Osteoblast (primary cell): ENCODE measurements at regions not wholly inside any gene's neighbourhood (a gene's known extent, or its start where the extent isn't known, plus 50 kb on each side); places are given as distances from the start of the nearest gene placed in this dataset.
"Not testable (repeated sequence)": the region's sequence is repeated elsewhere in the genome, so short reads cannot be mapped to it uniquely, and the experiment has no call there.

Experiments used
- DNase-seq: peaks from one replicate; pipeline ENCODE4 v3.0.0; 2011; ENCODE audit warnings: low spot score, mixed read lengths; ENCODE audit not compliant: insufficient read length; ENCODE audit errors: missing footprints
- H2AFZ ChIP-seq: 2 replicates; pipeline ENCODE4 v1.6.0; 2011; ENCODE audit warnings: mild to moderate bottlenecking, low read length
- H3K27ac ChIP-seq: 2 replicates; pipeline ENCODE4 v1.5.1; 2011; ENCODE audit warnings: mild to moderate bottlenecking, low read depth, low read length, moderate library complexity
- H3K27me3 ChIP-seq: 2 replicates; pipeline ENCODE4 v1.6.0; 2012; ENCODE audit warnings: mild to moderate bottlenecking, control low read depth, inconsistent platforms, low read length, moderate library complexity; ENCODE audit not compliant: insufficient read depth
- H3K36me3 ChIP-seq: 2 replicates; pipeline ENCODE4 v1.5.1; 2011; ENCODE audit warnings: mild to moderate bottlenecking, low read length, control low read depth, moderate library complexity; ENCODE audit not compliant: insufficient read depth
- H3K4me1 ChIP-seq: 2 replicates; pipeline ENCODE4 v1.5.1; 2011; ENCODE audit warnings: mild to moderate bottlenecking, low read length, control low read depth, moderate library complexity; ENCODE audit not compliant: insufficient read depth
- H3K4me2 ChIP-seq: 2 replicates; pipeline ENCODE4 v1.6.0; 2011; ENCODE audit warnings: mild to moderate bottlenecking, low read length; ENCODE audit not compliant: insufficient read depth
- H3K4me3 ChIP-seq: fragments of 200-600 bp; sonication (generic); 3 replicates; pipeline ENCODE4 v1.5.1; 2012; ENCODE audit warnings: mild to moderate bottlenecking, low read length, inconsistent platforms; ENCODE audit not compliant: insufficient read depth
- H3K79me2 ChIP-seq: 2 replicates; pipeline ENCODE4 v1.6.0; 2012; ENCODE audit warnings: mild to moderate bottlenecking, low read length, control low read depth, inconsistent platforms; ENCODE audit not compliant: insufficient read depth
- H3K9me3 ChIP-seq: 2 replicates; pipeline ENCODE4 v1.5.1; 2011; ENCODE audit warnings: low read depth, low read length, control low read depth
- H4K20me1 ChIP-seq: 2 replicates; pipeline ENCODE4 v1.6.0; 2012; ENCODE audit warnings: mild to moderate bottlenecking, low read length, control low read depth; ENCODE audit not compliant: insufficient read depth
- TF ChIP-seq, protein P1 (sequence below): IDR thresholded peaks from 2 replicates; pipeline ENCODE4 v1.5.1; 2011; ENCODE audit warnings: mild to moderate bottlenecking, low read depth, low read length, moderate library complexity; ENCODE audit errors: extremely low read depth

- H4K20me1 ChIP-seq, result no peaks in the 10 kb centered on the region
- DNase-seq, result no peak
- no peak overlapping the region for H3K4me3 ChIP-seq
- H3K4me2 ChIP-seq, result no peak overlapping the region
- H3K9me3 ChIP-seq, result no peaks in the 10 kb centered on the region
- no peaks in the 10 kb centered on the region for H3K79me2 ChIP-seq
- TF ChIP-seq, protein P1, sequence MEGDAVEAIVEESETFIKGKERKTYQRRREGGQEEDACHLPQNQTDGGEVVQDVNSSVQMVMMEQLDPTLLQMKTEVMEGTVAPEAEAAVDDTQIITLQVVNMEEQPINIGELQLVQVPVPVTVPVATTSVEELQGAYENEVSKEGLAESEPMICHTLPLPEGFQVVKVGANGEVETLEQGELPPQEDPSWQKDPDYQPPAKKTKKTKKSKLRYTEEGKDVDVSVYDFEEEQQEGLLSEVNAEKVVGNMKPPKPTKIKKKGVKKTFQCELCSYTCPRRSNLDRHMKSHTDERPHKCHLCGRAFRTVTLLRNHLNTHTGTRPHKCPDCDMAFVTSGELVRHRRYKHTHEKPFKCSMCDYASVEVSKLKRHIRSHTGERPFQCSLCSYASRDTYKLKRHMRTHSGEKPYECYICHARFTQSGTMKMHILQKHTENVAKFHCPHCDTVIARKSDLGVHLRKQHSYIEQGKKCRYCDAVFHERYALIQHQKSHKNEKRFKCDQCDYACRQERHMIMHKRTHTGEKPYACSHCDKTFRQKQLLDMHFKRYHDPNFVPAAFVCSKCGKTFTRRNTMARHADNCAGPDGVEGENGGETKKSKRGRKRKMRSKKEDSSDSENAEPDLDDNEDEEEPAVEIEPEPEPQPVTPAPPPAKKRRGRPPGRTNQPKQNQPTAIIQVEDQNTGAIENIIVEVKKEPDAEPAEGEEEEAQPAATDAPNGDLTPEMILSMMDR, result no peak
- H3K4me1 ChIP-seq, result no peaks in the 10 kb centered on the region
- no peak overlapping the region for H3K27ac ChIP-seq
- no peak overlapping the region for H2AFZ ChIP-seq
- no peaks in the 10 kb centered on the region for H3K36me3 ChIP-seq
- no peaks in the 10 kb centered on the region for H3K27me3 ChIP-seq
These were observed 402.4 kb upstream of the RORB start for GRCh38 chr9:74094766-74095165.

GRCh38 chr9:74095925-74096324 lies 401.2 kb upstream of the RORB start:
- TF ChIP-seq, protein P1, result no peak
- no peaks in the 10 kb centered on the region for H3K36me3 ChIP-seq
- no peaks in the 10 kb centered on the region for H3K79me2 ChIP-seq
- H3K4me2 ChIP-seq, result no peak overlapping the region
- H2AFZ ChIP-seq, result no peak overlapping the region
- no peaks in the 10 kb centered on the region for H3K4me1 ChIP-seq
- no peak overlapping the region for H3K27ac ChIP-seq
- no peaks in the 10 kb centered on the region for H3K27me3 ChIP-seq
- H3K9me3 ChIP-seq, result no peaks in the 10 kb centered on the region
- no peak for DNase-seq
- H4K20me1 ChIP-seq, result no peaks in the 10 kb centered on the region
- H3K4me3 ChIP-seq, result no peak overlapping the region

DNA sequence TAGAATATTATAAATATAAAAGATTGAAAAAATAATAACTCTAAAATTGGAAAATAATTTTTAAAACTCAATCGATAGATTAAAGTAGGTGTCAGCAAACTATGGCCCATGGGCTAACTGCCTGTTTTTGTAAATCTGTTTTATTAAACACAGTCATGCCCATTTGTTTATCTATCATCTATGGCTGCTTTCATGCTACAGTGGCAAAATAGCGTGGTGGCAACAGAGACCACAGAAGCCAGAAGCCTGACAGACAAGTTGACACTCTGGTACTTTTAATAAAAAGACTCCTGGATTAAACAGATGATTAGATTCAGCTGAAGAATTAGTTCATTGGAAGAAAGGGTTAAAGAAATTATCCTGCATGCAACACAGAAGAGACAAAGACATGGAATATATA lies 400.7 kb upstream of the RORB start:
- Histone ChIP-seq H4K20me1 (no peaks in the 10 kb centered on the region), H3K9me3 (no peaks in the 10 kb centered on the region), H3K27ac (no peak overlapping the region), H2AFZ (no peak overlapping the region), H3K79me2 (no peaks in the 10 kb centered on the region), H3K36me3 (no peaks in the 10 kb centered on the region), H3K4me3 (no peak overlapping the region), H3K4me1 (no peaks in the 10 kb centered on the region), H3K27me3 (no peaks in the 10 kb centered on the region), H3K4me2 (no peak overlapping the region)
- no peak for DNase-seq
- TF ChIP-seq, protein P1, result no peak

DNA sequence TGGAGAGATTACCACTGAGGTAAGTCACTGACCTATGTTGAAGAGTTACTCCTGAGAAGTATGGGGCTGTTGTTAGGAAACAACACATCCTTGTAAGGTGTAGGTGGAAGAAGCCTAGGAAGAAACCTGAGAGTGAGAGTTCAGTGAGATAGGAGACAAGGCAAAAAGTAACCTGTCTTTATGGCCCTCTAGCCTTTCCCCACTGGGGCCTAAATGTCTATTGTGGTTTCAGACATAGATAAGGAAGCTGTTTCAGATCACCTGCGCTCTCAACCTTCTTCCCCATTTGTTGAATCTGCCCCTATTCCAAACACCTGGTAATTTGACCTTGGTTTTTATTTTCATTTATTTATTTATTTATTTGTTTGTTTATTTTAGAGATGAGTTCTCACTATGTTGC lies 397.1 kb upstream of the RORB start:
- no peaks in the 10 kb centered on the region for H3K9me3 ChIP-seq
- no peak overlapping the region for H2AFZ ChIP-seq
- H3K27me3 ChIP-seq, result no peaks in the 10 kb centered on the region
- no peaks in the 10 kb centered on the region for H3K79me2 ChIP-seq
- H3K27ac ChIP-seq, result no peak overlapping the region
- TF ChIP-seq, protein P1, result no peak
- no peaks in the 10 kb centered on the region for H4K20me1 ChIP-seq
- no peak overlapping the region for H3K4me3 ChIP-seq
- no peak overlapping the region for H3K4me2 ChIP-seq
- DNase-seq, result no peak
- no peaks in the 10 kb centered on the region for H3K36me3 ChIP-seq
- H3K4me1 ChIP-seq, result no peaks in the 10 kb centered on the region

GRCh38 chr9:74102148-74102547 lies 395.0 kb upstream of the RORB start:
- not testable (repeated sequence) for H3K4me1 ChIP-seq, H3K4me3 ChIP-seq, H2AFZ ChIP-seq, H3K36me3 ChIP-seq, H3K79me2 ChIP-seq, H3K27ac ChIP-seq, DNase-seq, H4K20me1 ChIP-seq, H3K9me3 ChIP-seq, H3K4me2 ChIP-seq, H3K27me3 ChIP-seq
